ENCODE measurements at regions not wholly inside any gene's neighbourhood (a gene's known extent, or its start where the extent isn't known, plus 50 kb on each side); places are given as distances from the start of the nearest gene placed in this dataset.

- Histone ChIP-seq H3K27ac (ENCODE audit: low read depth, low read length) (no peak overlapping the region), H3K9me2 (replicated peaks; ENCODE audit: insufficient read depth, low read length) (no peaks in the 10 kb centered on the region), H2AFZ (ENCODE audit: low read depth, low read length, severe bottlenecking) (no peak overlapping the region), H3K9me3 (ENCODE audit: insufficient read depth, low read length) (no peaks in the 10 kb centered on the region), H3K4me3 (ENCODE audit: insufficient read depth, low read length, poor library complexity, severe bottlenecking) (no peak overlapping the region), H3K27me3 (ENCODE audit: low read length) (no peaks in the 10 kb centered on the region), H3K79me2 (ENCODE audit: insufficient read depth, low read length) (no peaks in the 10 kb centered on the region), H4K20me1 (ENCODE audit: low read depth, low read length) (no peaks in the 10 kb centered on the region), H3K36me3 (ENCODE audit: low read length) (no peaks in the 10 kb centered on the region), H3F3A (ENCODE audit: insufficient read depth) (no peaks in the 10 kb centered on the region), H3K4me2 (ENCODE audit: low read depth, low read length, poor library complexity, severe bottlenecking) (no peak overlapping the region), H3K9ac (ENCODE audit: low read length) (no peak overlapping the region)
- TF ChIP-seq EZH2phosphoT487 (conservative IDR thresholded peaks at IDR 0.05; ENCODE audit: low read length) (no peak), CTCF (IDR thresholded peaks at IDR 0.05; ENCODE audit: insufficient read depth, low read length, poor library complexity, severe bottlenecking) (no peak)
Measured at GRCh38 chr12:97941686-97942354, 479.2 kb downstream of the RMST start.

GRCh38 chr12:97943359-97943758 is 480.8 kb downstream of the RMST start:
- Histone ChIP-seq H3K9me3 (ENCODE audit: insufficient read depth, low read length) (no peaks in the 10 kb centered on the region), H3K27ac (ENCODE audit: low read depth, low read length) (no peak overlapping the region)
- TF ChIP-seq CTCF (IDR thresholded peaks at IDR 0.05; ENCODE audit: insufficient read depth, low read length, poor library complexity, severe bottlenecking), result no peak
- TF ChIP-seq EZH2phosphoT487 (conservative IDR thresholded peaks at IDR 0.05; ENCODE audit: low read length), result no peak

GRCh38 chr12:97944576-97944975 is 482.0 kb downstream of the RMST start:
- Histone ChIP-seq H3K9me2 (replicated peaks; ENCODE audit: insufficient read depth, low read length) (no peaks in the 10 kb centered on the region), H3K36me3 (ENCODE audit: low read length) (no peaks in the 10 kb centered on the region), H3K27ac (ENCODE audit: low read depth, low read length) (no peak overlapping the region), H4K20me1 (ENCODE audit: low read depth, low read length) (no peaks in the 10 kb centered on the region), H2AFZ (ENCODE audit: low read depth, low read length, severe bottlenecking) (no peak overlapping the region), H3K9me3 (ENCODE audit: insufficient read depth, low read length) (no peaks in the 10 kb centered on the region), H3K4me2 (ENCODE audit: low read depth, low read length, poor library complexity, severe bottlenecking) (no peak overlapping the region), H3F3A (ENCODE audit: insufficient read depth) (no peaks in the 10 kb centered on the region), H3K9ac (ENCODE audit: low read length) (no peak overlapping the region), H3K4me3 (ENCODE audit: insufficient read depth, low read length, poor library complexity, severe bottlenecking) (no peak overlapping the region), H3K27me3 (ENCODE audit: low read length) (no peaks in the 10 kb centered on the region), H3K79me2 (ENCODE audit: insufficient read depth, low read length) (no peaks in the 10 kb centered on the region)
- TF ChIP-seq CTCF (IDR thresholded peaks at IDR 0.05; ENCODE audit: insufficient read depth, low read length, poor library complexity, severe bottlenecking) (no peak), EZH2phosphoT487 (conservative IDR thresholded peaks at IDR 0.05; ENCODE audit: low read length) (no peak)

More at GRCh38 chr12:97943359-97943758, 480.8 kb downstream of the RMST start:
- Histone ChIP-seq H3K4me2 (ENCODE audit: low read depth, low read length, poor library complexity, severe bottlenecking) (no peak overlapping the region), H3K4me3 (ENCODE audit: insufficient read depth, low read length, poor library complexity, severe bottlenecking) (no peak overlapping the region), H2AFZ (ENCODE audit: low read depth, low read length, severe bottlenecking) (no peak overlapping the region), H3K36me3 (ENCODE audit: low read length) (no peaks in the 10 kb centered on the region), H3F3A (ENCODE audit: insufficient read depth) (no peaks in the 10 kb centered on the region), H3K79me2 (ENCODE audit: insufficient read depth, low read length) (no peaks in the 10 kb centered on the region), H3K27me3 (ENCODE audit: low read length) (no peaks in the 10 kb centered on the region), H4K20me1 (ENCODE audit: low read depth, low read length) (no peaks in the 10 kb centered on the region), H3K9me2 (replicated peaks; ENCODE audit: insufficient read depth, low read length) (no peaks in the 10 kb centered on the region), H3K9ac (ENCODE audit: low read length) (no peak overlapping the region)
